H1 (cell line): ENCODE measurements at regions not wholly inside any gene's neighbourhood (a gene's known extent, or its start where the extent isn't known, plus 50 kb on each side); places are given as distances from the start of the nearest gene placed in this dataset.

ENCODE experiments used
- BRCA1 ChIP-seq: IDR thresholded peaks from 2 replicates; pipeline ENCODE4 v1.6.1; 2012; ENCODE audit warnings: low read depth, low read length, improper control_type of control experiment
- CHD1 ChIP-seq: IDR thresholded peaks from 2 replicates; pipeline ENCODE4 v1.6.1; 2012; ENCODE audit warnings: low read depth, low read length, improper control_type of control experiment
- CHD7 ChIP-seq: fragments of 300-600 bp; sonication (generic); IDR thresholded peaks from 2 replicates; pipeline ENCODE4 v1.7.1; 2012; ENCODE audit warnings: low read length, moderate library complexity, mild to moderate bottlenecking, inconsistent platforms; ENCODE audit not compliant: insufficient replicate concordance
- EGR1 ChIP-seq: IDR thresholded peaks from 2 replicates; pipeline ENCODE4 v1.6.1; 2011; ENCODE audit warnings: low read depth, low read length, borderline replicate concordance
- EP300 ChIP-seq, 2 experiments: IDR thresholded peaks; 1 replicate in 1 of 2; 2 replicates in 1 of 2; pipeline ENCODE4 v1.6.1; 2011 to 2012; ENCODE audit warnings: low read depth in 2 of 2, low read length in 2 of 2, mild to moderate bottlenecking in 2 of 2, borderline replicate concordance in 1 of 2, inconsistent platforms in 1 of 2, moderate library complexity in 1 of 2
- HDAC6 ChIP-seq: IDR thresholded peaks from one replicate; pipeline ENCODE4 v1.7.1; 2012; ENCODE audit warnings: low read depth, mild to moderate bottlenecking, inconsistent platforms, low read length, moderate library complexity
- KDM5A ChIP-seq: fragments of 200-600 bp; IDR thresholded peaks from 2 replicates; pipeline ENCODE4 v1.7.1; 2012; ENCODE audit warnings: mild to moderate bottlenecking, low read length, inconsistent platforms, mixed read lengths
- RBBP5 ChIP-seq: IDR thresholded peaks from 2 replicates; pipeline ENCODE4 v1.7.1; 2012; ENCODE audit warnings: low read depth, mild to moderate bottlenecking, inconsistent platforms, low read length, moderate library complexity, borderline replicate concordance
- SP1 ChIP-seq: IDR thresholded peaks from 2 replicates; pipeline ENCODE4 v1.6.1; 2011; ENCODE audit warnings: low read depth, low read length
- TCF12 ChIP-seq: IDR thresholded peaks from 2 replicates; pipeline ENCODE4 v1.6.1; 2011; ENCODE audit warnings: low read depth, mild to moderate bottlenecking, low read length

DNA sequence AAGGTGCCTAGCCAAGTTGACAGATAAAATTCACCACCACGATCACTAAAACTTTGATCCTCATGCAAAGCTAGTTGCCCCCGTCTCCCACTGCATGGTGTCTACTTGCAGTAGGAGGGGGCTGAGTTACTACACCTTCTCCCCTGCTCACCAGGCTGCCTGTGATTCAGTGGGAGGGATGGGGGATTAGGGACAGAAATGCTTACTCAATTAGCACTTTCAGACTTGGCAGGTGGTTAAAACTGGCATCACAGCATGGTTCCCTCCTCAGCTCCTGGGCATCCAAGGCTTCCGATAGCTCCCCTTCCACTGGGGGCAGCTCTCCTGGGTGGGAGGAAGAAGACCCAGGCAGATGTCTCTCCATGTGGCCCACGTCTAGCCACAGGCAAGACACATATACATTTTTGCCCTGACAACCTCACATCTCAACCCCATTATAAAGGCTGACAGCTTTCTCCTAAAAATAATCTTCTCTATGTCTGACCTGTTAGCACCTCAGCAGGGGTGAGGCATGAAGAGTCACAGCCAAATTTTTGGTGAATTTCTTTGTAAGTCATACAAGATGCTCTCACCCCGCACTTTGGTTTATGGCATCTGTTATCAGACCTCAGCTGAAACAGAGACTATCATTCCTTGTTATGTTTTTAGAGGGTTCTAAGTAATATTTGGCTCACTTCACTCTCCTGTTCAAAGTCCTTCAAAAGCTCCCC lies 369.0 kb downstream of the SV2B start (continued):
- TF ChIP-seq CHD7 = no peak
- no peak for TF ChIP-seq EGR1
- TF ChIP-seq SP1 = no peak
- no peak for TF ChIP-seq EP300 (IDR thresholded peaks at IDR 0.05; ENCODE audit: borderline replicate concordance in 1 of 2, low read depth in 2 of 2, low read length in 2 of 2)
- TF ChIP-seq CHD1 = no peak
- no peak for TF ChIP-seq HDAC6
- TF ChIP-seq BRCA1 = no peak
- TF ChIP-seq RBBP5 = no peak
- TF ChIP-seq TCF12 = no peak
- TF ChIP-seq KDM5A = no peak
